Limb (tissue), 2 donors: ENCODE measurements at regions not wholly inside any gene's neighbourhood (a gene's known extent, or its start where the extent isn't known, plus 50 kb on each side); places are given as distances from the start of the nearest gene placed in this dataset.
"Not testable (repeated sequence)": the region's sequence is repeated elsewhere in the genome, so short reads cannot be mapped to it uniquely, and the experiment has no call there.

ENCODE experiments used
- DNase-seq, 2 donors: peaks; one replicate each; pipeline ENCODE4 v3.0.0-alpha.2; 2016; ENCODE audit errors: extremely low spot score in 2 of 2

DNA sequence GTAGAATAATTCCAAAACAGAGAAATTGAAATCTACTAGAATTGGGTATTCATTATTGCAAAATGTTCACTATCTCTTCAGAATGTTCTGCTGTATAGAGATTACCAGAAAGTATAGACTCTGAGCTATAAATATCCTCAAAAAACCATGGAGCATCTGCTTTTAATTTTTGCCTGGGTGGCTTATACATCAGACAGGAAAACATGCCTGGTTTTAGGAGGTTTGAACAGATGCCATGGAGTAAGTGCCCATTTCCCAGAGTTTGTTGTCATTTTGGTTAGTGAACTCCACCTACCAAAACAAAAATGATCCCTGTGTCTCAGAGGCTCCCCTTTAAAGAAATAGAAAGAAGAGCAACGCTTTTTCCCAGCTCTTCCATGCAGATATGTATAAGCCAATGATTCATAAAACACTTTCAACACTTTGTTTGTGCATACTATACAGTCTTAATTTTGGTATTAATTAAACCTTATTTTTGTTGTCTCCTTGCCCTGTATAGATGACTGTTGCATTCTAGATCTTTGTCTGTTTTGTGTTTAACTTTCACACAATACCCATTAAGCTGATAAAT, 68.7 kb downstream of the MEPE start:
- DNase-seq, result peak in 1 of 2 donors; percentile 29

GRCh38 chr4:87904639-87905160, 70.8 kb upstream of the SPP1 start:
- DNase-seq, result no peak

GRCh38 chr4:87908336-87908735, 67.2 kb upstream of the SPP1 start:
- DNase-seq, result no peak

DNA sequence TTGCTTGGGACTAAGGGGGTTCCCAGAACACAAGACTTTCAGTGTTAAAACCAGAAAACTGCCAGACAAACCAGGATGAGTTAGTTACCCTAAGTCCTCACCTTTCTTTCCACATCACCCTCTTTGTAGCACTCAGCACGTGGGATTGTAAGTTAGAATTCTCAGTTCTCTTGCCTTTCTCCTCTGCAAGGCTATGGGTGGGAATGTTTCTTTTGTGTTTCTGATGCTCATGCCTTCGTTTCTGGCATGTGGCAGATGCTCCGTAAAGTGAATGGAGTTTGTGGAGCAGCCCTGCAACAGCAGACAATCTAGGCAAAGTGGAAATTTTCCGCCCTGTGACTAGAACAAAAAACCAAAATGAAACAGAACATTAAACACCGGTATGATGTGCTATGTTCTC, 64.7 kb upstream of the SPP1 start:
- no peak for DNase-seq

GRCh38 chr4:87911252-87911774, 64.2 kb upstream of the SPP1 start:
- DNase-seq, result no peak

- DNase-seq, result no peak
Measured at GRCh38 chr4:87912164-87913004, 63.1 kb upstream of the SPP1 start.

DNA sequence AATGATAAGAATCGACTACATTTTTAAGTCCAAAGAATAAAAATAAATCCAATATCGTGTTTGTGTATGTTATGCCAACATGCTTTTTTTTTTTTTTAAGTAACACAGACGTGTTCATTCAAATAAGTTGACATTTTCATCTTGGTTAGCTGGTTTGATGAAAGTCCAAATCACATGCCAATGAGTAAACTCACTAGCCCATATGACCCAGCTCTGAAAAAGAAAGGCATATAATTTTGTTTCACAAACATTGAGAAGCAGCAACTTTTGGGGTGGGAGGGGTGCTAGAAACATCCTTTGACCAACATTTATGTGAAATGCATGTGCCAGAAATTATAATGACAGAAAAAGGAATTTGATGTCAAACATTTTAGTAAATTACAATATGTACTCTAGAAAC, 61.6 kb upstream of the SPP1 start:
- no peak for DNase-seq

GRCh38 chr4:87915621-87916020, 59.9 kb upstream of the SPP1 start:
- DNase-seq, result no peak

DNA sequence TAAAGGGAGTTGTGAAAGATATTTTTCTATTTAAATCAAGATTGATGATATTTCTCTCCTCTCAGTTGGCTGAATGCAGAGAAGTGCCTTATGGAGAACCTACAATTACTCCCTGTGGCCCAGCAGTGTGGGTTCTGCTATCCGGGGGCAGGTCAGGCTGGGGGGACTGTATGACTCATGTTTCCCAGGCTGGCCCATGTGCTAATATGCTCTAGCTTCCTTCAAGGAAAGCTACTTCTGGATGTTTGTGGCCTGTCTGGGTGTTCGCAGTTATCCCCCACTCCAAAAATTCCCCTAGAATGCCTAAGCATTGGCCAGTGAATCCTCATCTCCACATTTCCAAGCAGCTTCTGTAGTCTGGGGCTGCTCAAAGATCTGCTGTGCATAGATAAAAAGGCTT, 58.9 kb upstream of the SPP1 start:
- DNase-seq, result no peak

DNA sequence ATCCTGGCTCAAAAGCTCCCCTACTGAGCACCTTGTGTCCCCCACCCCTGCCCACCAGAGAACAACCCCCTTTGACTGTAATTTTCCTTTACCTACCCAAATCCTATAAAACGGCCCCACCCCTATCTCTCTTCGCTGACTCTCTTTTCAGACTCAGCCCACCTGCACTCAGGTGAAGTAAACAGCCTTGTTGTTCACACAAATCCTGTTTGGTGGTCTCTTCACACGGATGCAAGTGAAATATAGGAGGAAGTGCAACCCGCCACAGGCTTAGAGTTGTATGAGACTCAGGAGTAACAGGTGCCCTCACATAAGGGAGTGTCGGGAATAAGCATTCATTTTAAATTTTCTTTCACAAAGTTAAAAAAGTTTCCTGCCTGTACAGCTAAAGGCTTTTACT, 57.6 kb upstream of the SPP1 start:
- not testable (repeated sequence) for DNase-seq

DNA sequence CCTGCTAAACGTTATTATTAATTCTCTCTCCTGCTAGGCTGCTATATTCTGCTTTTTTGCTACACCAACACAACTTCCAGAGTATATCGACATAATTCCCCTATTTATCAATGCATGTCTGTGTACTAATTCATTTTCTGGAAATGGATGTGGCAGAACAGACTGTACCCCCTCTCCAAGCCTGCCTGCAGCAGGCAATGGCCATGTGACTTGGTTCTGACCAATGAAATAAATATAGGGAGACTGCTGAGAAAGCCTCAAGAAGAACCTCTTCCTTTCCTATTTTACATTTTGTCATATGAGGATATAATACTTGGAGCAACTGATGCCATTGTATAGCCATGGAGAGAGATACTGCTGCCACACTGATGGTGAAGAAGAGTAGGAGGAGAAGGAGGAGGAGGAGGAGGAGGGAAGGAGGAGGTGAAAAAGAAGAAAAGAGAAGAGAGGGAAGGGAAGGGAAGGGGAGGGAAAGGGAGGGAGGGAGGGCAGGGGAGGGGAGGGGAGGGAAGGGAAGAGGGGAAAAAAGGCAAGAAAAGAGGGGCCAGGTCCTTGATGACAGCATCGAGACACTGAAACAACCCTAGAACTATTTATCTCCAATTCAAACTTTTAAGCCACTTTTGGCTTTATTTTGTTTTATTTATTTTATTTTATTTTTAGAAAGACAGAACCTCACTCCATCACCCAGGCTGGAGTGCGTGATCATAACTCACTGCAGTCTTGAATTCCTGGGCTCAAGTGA, 57.0 kb upstream of the SPP1 start:
- no peak for DNase-seq

DNA sequence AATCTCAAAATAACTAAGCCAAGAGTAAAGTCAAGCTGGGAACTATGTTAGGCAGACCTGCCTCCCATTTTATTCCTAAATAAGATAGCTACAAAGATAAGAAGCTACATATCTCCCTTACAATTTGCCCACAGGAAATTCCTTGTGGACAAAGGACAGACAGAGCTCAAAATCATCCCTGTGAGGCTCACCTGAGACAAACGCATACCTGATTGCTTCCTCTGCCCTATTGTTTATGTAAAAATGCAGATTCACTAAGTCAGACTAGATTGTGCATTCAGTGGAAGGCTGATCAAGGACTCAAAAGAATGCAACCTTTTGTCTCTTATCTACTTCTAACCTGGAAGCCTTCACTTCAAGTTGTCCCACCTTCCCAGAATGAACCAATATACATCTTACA, 56.2 kb upstream of the SPP1 start:
- DNase-seq, result not testable (repeated sequence)

DNA sequence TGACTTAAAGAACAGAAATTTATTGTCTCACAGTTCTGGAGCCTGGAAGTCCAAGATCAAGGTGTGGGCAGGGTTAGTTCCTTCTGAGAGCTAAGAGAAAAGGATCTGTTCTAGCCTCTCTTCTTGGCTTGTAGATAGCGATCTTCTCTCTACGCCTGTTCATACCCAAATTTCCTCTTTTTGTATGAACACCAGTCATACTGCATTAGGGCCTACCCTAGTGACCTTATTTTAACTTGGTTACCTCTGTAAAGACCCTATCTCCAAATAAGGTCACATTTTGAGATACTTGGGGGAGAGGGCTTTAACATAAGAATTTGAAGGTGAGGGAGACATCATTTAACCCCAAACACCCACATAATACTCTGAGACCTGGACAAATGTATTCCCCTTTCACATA, 55.6 kb upstream of the SPP1 start:
- no peak for DNase-seq

DNA sequence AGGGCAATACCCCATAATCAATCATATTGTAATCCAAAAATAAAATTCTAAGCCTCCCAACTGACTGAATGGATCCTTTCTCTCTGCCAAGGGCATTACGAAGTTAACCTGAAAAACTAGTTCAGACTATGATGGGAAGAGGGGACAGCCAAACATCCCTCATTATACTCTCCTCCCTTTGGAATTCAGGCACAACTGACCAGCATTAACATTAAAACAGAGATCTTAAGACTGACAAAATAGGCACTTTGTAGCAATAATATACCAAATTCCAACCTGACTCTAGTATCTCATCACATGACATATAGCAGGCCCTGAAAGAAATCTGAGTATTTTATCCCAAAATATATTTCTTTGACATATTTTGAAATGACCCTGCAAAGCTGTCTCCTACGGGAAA, 55.0 kb upstream of the SPP1 start:
- DNase-seq, result no peak

DNA sequence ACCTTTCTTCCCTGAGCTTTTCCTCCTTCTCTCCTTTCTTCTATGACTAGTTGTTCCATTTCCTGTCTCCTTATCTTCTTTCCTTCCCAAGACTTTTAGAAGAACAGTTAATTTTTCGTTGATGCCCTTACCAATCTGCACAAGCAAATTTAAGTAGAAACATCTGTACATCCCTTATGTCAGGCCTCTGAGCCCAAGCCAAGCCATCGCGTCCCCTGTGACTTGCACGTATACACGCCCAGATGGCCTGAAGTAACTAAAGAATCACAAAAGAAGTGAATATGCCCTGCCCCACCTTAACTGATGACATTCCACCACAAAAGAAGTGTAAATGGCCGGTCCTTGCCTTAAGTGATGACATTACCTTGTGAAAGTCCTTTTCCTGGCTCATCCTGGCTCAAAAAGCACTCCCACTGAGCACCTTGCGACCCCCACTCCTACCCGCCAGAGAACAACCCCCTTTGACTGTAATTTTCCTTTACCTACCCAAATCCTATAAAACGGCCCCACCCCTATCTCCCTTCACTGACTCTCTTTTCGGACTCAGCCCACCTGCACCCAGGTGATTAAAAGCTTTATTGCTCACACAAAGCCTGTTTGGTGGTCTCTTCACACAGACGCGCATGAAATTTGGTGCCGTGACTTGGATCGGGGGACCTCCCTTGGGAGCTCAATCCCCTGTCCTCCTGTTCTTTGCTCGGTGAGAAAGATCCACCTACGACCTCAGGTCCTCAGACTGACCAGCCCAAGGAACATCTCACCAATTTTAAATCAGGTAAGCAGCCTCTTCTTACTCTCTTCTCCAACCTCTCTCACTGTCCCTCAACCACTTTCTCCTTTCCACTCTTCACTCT, 53.7 kb upstream of the SPP1 start:
- DNase-seq, result not testable (repeated sequence)

- DNase-seq, result not testable (repeated sequence)
Measured at GRCh38 chr4:87924146-87924545, 51.4 kb upstream of the SPP1 start.
